K562 (cell line): ENCODE measurements at regions not wholly inside any gene's neighbourhood (a gene's known extent, or its start where the extent isn't known, plus 50 kb on each side); places are given as distances from the start of the nearest gene placed in this dataset.
A peak's percentile ranks its signal among the peaks of the same experiment; 100 is the strongest.

Experiments
- ATAC-seq: fragments of 200-7000 bp; cut with Tn5 transposase; 3 replicates; pipeline ENCODE4 v1.9.1; 2020; ENCODE audit warnings: moderate library complexity
- BruUV-seq: library from RNA; stranded (reverse); fragments of 400-500 nt; replicated peaks from 2 replicates; lab custom pipeline; 2021; lab: Mats Ljungman, UMichigan
- CTCF ChIA-PET: fragments of 300-600 bp; formaldehyde crosslinking; extraction: SDS; loops from one replicate; lab custom pipeline; 2021; ENCODE audit warnings: low intra/inter-chr PET ratio; lab: Yijun Ruan, JAX
- POLR2A ChIA-PET: fragments of 300-600, 350-650 bp; sonication (Branson Sonifier 250); formaldehyde crosslinking; extraction: SDS; loops from one replicate; lab custom pipeline; 2021; ENCODE audit warnings: antibody characterized with exemption, inconsistent platforms; lab: Yijun Ruan, JAX
- DNase-seq, 4 experiments: peaks; one replicate each; pipeline versions ENCODE4 v3.0.0 to v3.0.0-alpha.2; 2011 to 2018; ENCODE audit warnings: low spot score in 3 of 4, mixed read lengths in 3 of 4; ENCODE audit errors: extremely low read depth in 1 of 4
- FAIRE-seq: peaks from 2 replicates; lab custom pipeline; 2011; peaks lifted over from hg19 to GRCh38; lab: Jason Lieb, UNC
- H2AFZ ChIP-seq: 2 replicates; pipeline ENCODE4 v1.6.0; 2011; ENCODE audit warnings: low read depth, low read length, control low read depth, inconsistent platforms
- H3K27ac ChIP-seq: fragments of 200-600 bp; 3 replicates; pipeline ENCODE4 v1.8.0; 2011; ENCODE audit warnings: low read depth, mild to moderate bottlenecking, control low read depth, inconsistent platforms, low read length, moderate library complexity, mixed read lengths; ENCODE audit errors: extremely low read depth
- H3K27me3 ChIP-seq, 2 experiments: fragments of 300-600 bp in 1 of 2; 2 replicates in 1 of 2; 3 replicates in 1 of 2; pipeline versions ENCODE4 v1.6.0 to v1.8.0; 2011; ENCODE audit warnings: inconsistent platforms in 2 of 2, low read length in 2 of 2, mild to moderate bottlenecking in 1 of 2, mixed read lengths in 1 of 2, moderate library complexity in 1 of 2; ENCODE audit not compliant: control insufficient read depth in 2 of 2, insufficient read depth in 2 of 2
- H3K36me3 ChIP-seq: fragments of 300-600 bp; 3 replicates; pipeline ENCODE4 v1.8.0; 2011; ENCODE audit warnings: mild to moderate bottlenecking, low read length, inconsistent platforms; ENCODE audit not compliant: control insufficient read depth, insufficient read depth
- H3K4me1 ChIP-seq, 2 experiments: fragments of 200-600 bp in 1 of 2; replicated peaks in 1 of 2; 2 replicates in 1 of 2; 3 replicates in 1 of 2; pipeline versions ENCODE4 v1.5.1 to v1.8.0; 2011; ENCODE audit warnings: inconsistent platforms in 2 of 2, low read length in 2 of 2, mild to moderate bottlenecking in 1 of 2, mixed read lengths in 1 of 2, moderate library complexity in 1 of 2; ENCODE audit not compliant: control insufficient read depth in 2 of 2, insufficient read depth in 2 of 2
- H3K4me2 ChIP-seq: 2 replicates; pipeline ENCODE4 v1.6.1; 2011; ENCODE audit warnings: low read length, control low read depth, inconsistent platforms, mixed read lengths; ENCODE audit not compliant: insufficient read depth
- H3K4me3 ChIP-seq: fragments of 200-600 bp; sonication (generic), shearing (Covaris generic); 2 replicates; pipeline ENCODE4 v1.5.1; 2016; ENCODE audit warnings: control low read depth, inconsistent platforms
- H3K79me2 ChIP-seq: fragments of 200-600 bp; 3 replicates; pipeline ENCODE4 v1.8.0; 2011; ENCODE audit warnings: low read length, inconsistent platforms; ENCODE audit not compliant: control insufficient read depth, insufficient read depth
- H3K9ac ChIP-seq, 2 experiments: 2 replicates each; pipeline versions ENCODE4 v1.6.0 to v1.6.1; 2011; ENCODE audit warnings: low read depth in 2 of 2, low read length in 2 of 2, control low read depth in 1 of 2, inconsistent platforms in 1 of 2, mild to moderate bottlenecking in 1 of 2, mixed read lengths in 1 of 2; ENCODE audit not compliant: insufficient read depth in 1 of 2
- H3K9me1 ChIP-seq: one replicate; pipeline ENCODE4 v1.6.0; 2011; ENCODE audit warnings: inconsistent platforms, mild to moderate bottlenecking, low read length, moderate library complexity; ENCODE audit not compliant: control insufficient read depth, insufficient read depth
- H3K9me3 ChIP-seq: replicated peaks from 2 replicates; pipeline ENCODE4 v1.5.1; 2011; ENCODE audit warnings: low read depth, low read length, inconsistent platforms; ENCODE audit not compliant: control insufficient read depth, insufficient read depth
- H4K20me1 ChIP-seq: replicated peaks from 2 replicates; pipeline ENCODE4 v1.6.1; 2011; ENCODE audit warnings: low read length, inconsistent platforms, mixed read lengths; ENCODE audit not compliant: control insufficient read depth, insufficient read depth
- BHLHE40 ChIP-seq: IDR thresholded peaks from 2 replicates; pipeline ENCODE4 v1.6.1; 2011; ENCODE audit warnings: low read length, improper control_type of control experiment
- MAX ChIP-seq: sonication (generic); formaldehyde crosslinking; IDR thresholded peaks from 2 replicates; pipeline ENCODE4 v1.9.0; 2022; ENCODE audit warnings: mild to moderate bottlenecking, missing genetic modification reagents
- TEAD4 ChIP-seq, 2 experiments: sonication (generic) in 1 of 2; formaldehyde crosslinking in 1 of 2; IDR thresholded peaks; 2 replicates each; pipeline versions ENCODE4 v1.6.1 to v1.8.0; 2012 to 2022; ENCODE audit warnings: borderline replicate concordance in 1 of 2, inconsistent platforms in 1 of 2, low read length in 1 of 2, mild to moderate bottlenecking in 1 of 2, missing genetic modification reagents in 1 of 2
- ZC3H4 ChIP-seq: sonication (generic); formaldehyde crosslinking; IDR thresholded peaks from 2 replicates; pipeline ENCODE4 v1.9.0; 2021; ENCODE audit warnings: missing genetic modification reagents, borderline replicate concordance
- ZNF212 ChIP-seq: fragments of 450-650 bp; formaldehyde crosslinking; IDR thresholded peaks from 2 replicates; pipeline ENCODE4 v1.4.0; 2020; ENCODE audit warnings: mild to moderate bottlenecking
- WGBS: fragments of 100-300 bp; shearing (Covaris generic); methylation state at CpG from one replicate; pipeline ENCODE4 v1.1.6; 2016; ENCODE audit warnings: low coverage, mixed read lengths; ENCODE audit not compliant: insufficient coverage; ENCODE audit errors: missing lambda C conversion rate; 5-methylcytosine and 5-hydroxymethylcytosine counted together
- in situ Hi-C: fragments of 300-500 bp; cut with MboI; formaldehyde crosslinking; loops from 4 replicates; pipeline ENCODE4 v1.15.0; 2018; ENCODE audit warnings: inconsistent platforms, mixed read lengths
- intact Hi-C: fragments of 100-400 bp; cut with micrococcal nuclease; formaldehyde crosslinking; loops from 2 replicates; pipeline ENCODE4 v1.14.2; 2022
- TF ChIP-seq, protein P1 (sequence below): sonication (generic); formaldehyde crosslinking; IDR thresholded peaks from 2 replicates; pipeline ENCODE4 v1.9.0; 2022; ENCODE audit warnings: mild to moderate bottlenecking, missing genetic modification reagents
- TF ChIP-seq, protein P2 (sequence below): fragments of 450-650 bp; IDR thresholded peaks from 2 replicates; pipeline ENCODE4 v1.6.1; 2016; ENCODE audit warnings: mild to moderate bottlenecking, moderate library complexity

- in situ Hi-C loops = no loop called here
- POLR2A ChIA-PET = interaction anchor here (0.6 to 0.7 kb wide), 2 partner anchors 14 to 155 kb away, joined by 3 read pairs; no protein-coding TSS in a partner anchor
- no peak for TF ChIP-seq TEAD4 (IDR thresholded peaks at IDR 0.05; ENCODE audit: low read length)
- TF ChIP-seq TEAD4 (CRISPR knock-in tag; IDR thresholded peaks at IDR 0.05; ENCODE audit: borderline replicate concordance) = peak; percentile 56; the same call in 1 of the 2 replicates
- TF ChIP-seq, protein P1, sequence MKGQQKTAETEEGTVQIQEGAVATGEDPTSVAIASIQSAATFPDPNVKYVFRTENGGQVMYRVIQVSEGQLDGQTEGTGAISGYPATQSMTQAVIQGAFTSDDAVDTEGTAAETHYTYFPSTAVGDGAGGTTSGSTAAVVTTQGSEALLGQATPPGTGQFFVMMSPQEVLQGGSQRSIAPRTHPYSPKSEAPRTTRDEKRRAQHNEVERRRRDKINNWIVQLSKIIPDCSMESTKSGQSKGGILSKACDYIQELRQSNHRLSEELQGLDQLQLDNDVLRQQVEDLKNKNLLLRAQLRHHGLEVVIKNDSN (CRISPR knock-in tag) = peak; percentile 42; the same call in 1 of the 2 replicates
- TF ChIP-seq MAX (CRISPR knock-in tag) = peak; percentile 86
- TF ChIP-seq, protein P2, sequence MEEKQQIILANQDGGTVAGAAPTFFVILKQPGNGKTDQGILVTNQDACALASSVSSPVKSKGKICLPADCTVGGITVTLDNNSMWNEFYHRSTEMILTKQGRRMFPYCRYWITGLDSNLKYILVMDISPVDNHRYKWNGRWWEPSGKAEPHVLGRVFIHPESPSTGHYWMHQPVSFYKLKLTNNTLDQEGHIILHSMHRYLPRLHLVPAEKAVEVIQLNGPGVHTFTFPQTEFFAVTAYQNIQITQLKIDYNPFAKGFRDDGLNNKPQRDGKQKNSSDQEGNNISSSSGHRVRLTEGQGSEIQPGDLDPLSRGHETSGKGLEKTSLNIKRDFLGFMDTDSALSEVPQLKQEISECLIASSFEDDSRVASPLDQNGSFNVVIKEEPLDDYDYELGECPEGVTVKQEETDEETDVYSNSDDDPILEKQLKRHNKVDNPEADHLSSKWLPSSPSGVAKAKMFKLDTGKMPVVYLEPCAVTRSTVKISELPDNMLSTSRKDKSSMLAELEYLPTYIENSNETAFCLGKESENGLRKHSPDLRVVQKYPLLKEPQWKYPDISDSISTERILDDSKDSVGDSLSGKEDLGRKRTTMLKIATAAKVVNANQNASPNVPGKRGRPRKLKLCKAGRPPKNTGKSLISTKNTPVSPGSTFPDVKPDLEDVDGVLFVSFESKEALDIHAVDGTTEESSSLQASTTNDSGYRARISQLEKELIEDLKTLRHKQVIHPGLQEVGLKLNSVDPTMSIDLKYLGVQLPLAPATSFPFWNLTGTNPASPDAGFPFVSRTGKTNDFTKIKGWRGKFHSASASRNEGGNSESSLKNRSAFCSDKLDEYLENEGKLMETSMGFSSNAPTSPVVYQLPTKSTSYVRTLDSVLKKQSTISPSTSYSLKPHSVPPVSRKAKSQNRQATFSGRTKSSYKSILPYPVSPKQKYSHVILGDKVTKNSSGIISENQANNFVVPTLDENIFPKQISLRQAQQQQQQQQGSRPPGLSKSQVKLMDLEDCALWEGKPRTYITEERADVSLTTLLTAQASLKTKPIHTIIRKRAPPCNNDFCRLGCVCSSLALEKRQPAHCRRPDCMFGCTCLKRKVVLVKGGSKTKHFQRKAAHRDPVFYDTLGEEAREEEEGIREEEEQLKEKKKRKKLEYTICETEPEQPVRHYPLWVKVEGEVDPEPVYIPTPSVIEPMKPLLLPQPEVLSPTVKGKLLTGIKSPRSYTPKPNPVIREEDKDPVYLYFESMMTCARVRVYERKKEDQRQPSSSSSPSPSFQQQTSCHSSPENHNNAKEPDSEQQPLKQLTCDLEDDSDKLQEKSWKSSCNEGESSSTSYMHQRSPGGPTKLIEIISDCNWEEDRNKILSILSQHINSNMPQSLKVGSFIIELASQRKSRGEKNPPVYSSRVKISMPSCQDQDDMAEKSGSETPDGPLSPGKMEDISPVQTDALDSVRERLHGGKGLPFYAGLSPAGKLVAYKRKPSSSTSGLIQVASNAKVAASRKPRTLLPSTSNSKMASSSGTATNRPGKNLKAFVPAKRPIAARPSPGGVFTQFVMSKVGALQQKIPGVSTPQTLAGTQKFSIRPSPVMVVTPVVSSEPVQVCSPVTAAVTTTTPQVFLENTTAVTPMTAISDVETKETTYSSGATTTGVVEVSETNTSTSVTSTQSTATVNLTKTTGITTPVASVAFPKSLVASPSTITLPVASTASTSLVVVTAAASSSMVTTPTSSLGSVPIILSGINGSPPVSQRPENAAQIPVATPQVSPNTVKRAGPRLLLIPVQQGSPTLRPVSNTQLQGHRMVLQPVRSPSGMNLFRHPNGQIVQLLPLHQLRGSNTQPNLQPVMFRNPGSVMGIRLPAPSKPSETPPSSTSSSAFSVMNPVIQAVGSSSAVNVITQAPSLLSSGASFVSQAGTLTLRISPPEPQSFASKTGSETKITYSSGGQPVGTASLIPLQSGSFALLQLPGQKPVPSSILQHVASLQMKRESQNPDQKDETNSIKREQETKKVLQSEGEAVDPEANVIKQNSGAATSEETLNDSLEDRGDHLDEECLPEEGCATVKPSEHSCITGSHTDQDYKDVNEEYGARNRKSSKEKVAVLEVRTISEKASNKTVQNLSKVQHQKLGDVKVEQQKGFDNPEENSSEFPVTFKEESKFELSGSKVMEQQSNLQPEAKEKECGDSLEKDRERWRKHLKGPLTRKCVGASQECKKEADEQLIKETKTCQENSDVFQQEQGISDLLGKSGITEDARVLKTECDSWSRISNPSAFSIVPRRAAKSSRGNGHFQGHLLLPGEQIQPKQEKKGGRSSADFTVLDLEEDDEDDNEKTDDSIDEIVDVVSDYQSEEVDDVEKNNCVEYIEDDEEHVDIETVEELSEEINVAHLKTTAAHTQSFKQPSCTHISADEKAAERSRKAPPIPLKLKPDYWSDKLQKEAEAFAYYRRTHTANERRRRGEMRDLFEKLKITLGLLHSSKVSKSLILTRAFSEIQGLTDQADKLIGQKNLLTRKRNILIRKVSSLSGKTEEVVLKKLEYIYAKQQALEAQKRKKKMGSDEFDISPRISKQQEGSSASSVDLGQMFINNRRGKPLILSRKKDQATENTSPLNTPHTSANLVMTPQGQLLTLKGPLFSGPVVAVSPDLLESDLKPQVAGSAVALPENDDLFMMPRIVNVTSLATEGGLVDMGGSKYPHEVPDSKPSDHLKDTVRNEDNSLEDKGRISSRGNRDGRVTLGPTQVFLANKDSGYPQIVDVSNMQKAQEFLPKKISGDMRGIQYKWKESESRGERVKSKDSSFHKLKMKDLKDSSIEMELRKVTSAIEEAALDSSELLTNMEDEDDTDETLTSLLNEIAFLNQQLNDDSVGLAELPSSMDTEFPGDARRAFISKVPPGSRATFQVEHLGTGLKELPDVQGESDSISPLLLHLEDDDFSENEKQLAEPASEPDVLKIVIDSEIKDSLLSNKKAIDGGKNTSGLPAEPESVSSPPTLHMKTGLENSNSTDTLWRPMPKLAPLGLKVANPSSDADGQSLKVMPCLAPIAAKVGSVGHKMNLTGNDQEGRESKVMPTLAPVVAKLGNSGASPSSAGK = peak; percentile 86
- TF ChIP-seq BHLHE40 = peak; percentile 43
- no peak for TF ChIP-seq ZC3H4 (CRISPR knock-in tag)
- no peak for TF ChIP-seq ZNF212 (CRISPR knock-in tag)
Observed at GRCh38 chr12:132391326-132392041, 62.1 kb upstream of the GALNT9 start.

More at GRCh38 chr12:132391326-132392041, 62.1 kb upstream of the GALNT9 start:
- H3K36me3 ChIP-seq = no peaks in the 10 kb centered on the region
- no peak overlapping the region for H2AFZ ChIP-seq
- CTCF ChIA-PET = no interaction called here
- no peak overlapping the region for H3K27ac ChIP-seq
- H3K9me1 ChIP-seq = peaks cover 3% of the 10 kb centered on the region
- no peak overlapping the region for H3K4me2 ChIP-seq
- peaks cover 14 to 40% of the 10 kb centered on the region in 2 experiments; a peak in 4 of 5 replicates for H3K4me1 ChIP-seq
- WGBS = 27% methylated on average over 31 of the region's 43 CpGs
- no peak overlapping the region for H3K4me3 ChIP-seq
- peaks cover 10 to 61% of the 10 kb centered on the region in 2 experiments; a peak in 4 of 5 replicates for H3K27me3 ChIP-seq
- ATAC-seq (no peak), DNase-seq (no peak), FAIRE-seq (no peak)
- H3K79me2 ChIP-seq = no peaks in the 10 kb centered on the region
- H3K9ac ChIP-seq = no peak overlapping the region
- H4K20me1 ChIP-seq = peaks cover 7% of the 10 kb centered on the region; the same call in 1 of the 2 replicates
- intact Hi-C loops = no loop called here
- BruUV-seq = no TSS peak
- peaks cover 6% of the 10 kb centered on the region for H3K9me3 ChIP-seq
